Lower leg skin (tissue), 3 donors: ENCODE measurements at regions not wholly inside any gene's neighbourhood (a gene's known extent, or its start where the extent isn't known, plus 50 kb on each side); places are given as distances from the start of the nearest gene placed in this dataset.

ENCODE experiments used
- POLR2A ChIP-seq, 2 donors: fragments of 450-650 bp; IDR thresholded peaks; one replicate each; pipeline ENCODE4 v1.6.1; 2016 to 2017; ENCODE audit warnings: antibody characterized with exemption in 2 of 2, mild to moderate bottlenecking in 1 of 2, moderate library complexity in 1 of 2
- TF ChIP-seq, protein P1 (sequence below), 3 donors: fragments of 450-650 bp; IDR thresholded peaks; one replicate each; pipeline ENCODE4 v1.5.1; 2016; ENCODE audit warnings: antibody characterized with exemption in 3 of 3, mild to moderate bottlenecking in 3 of 3, moderate library complexity in 2 of 3

GRCh38 chr14:99012703-99013102 is 259.3 kb downstream of the BCL11B start:
- TF ChIP-seq, protein P1, sequence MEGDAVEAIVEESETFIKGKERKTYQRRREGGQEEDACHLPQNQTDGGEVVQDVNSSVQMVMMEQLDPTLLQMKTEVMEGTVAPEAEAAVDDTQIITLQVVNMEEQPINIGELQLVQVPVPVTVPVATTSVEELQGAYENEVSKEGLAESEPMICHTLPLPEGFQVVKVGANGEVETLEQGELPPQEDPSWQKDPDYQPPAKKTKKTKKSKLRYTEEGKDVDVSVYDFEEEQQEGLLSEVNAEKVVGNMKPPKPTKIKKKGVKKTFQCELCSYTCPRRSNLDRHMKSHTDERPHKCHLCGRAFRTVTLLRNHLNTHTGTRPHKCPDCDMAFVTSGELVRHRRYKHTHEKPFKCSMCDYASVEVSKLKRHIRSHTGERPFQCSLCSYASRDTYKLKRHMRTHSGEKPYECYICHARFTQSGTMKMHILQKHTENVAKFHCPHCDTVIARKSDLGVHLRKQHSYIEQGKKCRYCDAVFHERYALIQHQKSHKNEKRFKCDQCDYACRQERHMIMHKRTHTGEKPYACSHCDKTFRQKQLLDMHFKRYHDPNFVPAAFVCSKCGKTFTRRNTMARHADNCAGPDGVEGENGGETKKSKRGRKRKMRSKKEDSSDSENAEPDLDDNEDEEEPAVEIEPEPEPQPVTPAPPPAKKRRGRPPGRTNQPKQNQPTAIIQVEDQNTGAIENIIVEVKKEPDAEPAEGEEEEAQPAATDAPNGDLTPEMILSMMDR (IDR thresholded peaks at IDR 0.05) = no peak
- TF ChIP-seq POLR2A (IDR thresholded peaks at IDR 0.05) = no peak
